HG03175 (cell line): ENCODE measurements at regions not wholly inside any gene's neighbourhood (a gene's known extent, or its start where the extent isn't known, plus 50 kb on each side); places are given as distances from the start of the nearest gene placed in this dataset.

Experiments
- ATAC-seq: cut with Tn5 transposase; IDR thresholded peaks from one replicate; pipeline ENCODE4 v1.9.1; 2021; ENCODE audit warnings: mild to moderate bottlenecking, moderate library complexity; ENCODE audit not compliant: unreplicated experiment

DNA sequence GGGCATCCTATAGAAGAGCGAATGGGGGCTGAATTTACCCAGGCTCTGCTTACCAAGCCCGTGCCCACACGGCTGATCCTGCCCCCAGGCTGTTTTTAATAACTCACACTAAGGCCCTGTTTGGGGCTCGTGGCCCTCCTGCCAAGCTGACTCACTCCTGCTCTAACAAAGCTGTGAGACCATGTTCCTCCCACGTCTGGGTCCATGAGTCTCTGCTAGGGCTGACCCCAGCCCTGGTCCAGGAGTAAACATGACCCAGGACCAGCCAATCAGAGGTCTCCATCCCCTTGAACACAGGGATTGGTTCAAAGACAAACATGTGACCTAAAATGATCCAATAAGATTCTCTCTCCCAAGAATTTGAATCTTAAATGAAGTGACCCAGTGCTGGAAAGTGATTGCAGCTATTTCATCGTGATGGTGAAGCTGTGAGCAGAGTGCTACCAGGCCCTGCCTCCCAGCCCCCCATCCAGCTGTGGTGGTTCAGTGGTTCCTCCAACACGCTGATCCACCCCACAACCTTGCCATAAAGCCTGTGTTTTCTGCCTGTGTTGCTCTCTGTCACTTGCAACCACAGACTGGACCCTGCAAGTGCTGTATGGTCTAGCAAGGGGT is 57.2 kb downstream of the C16orf82 start:
- no peak for ATAC-seq

DNA sequence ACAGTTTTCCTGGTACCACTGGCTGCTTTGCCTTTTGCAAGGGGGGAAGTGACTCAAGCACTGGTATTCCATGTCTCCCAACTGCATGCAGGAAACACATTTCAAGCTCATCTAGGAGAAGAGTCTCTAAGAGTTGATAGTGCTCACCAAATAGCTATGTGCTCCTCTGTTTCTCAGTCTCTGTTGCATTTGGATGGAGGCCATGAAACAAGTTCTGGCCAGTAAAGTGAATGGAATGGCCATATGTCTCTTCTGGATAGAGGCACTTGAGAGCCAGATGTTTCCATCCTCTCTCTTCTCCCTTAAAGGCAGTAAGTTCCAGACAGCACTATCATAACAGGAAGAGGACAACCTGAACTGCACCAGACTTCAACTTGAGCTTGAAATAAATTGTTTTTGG is 60.6 kb downstream of the C16orf82 start:
- no peak for ATAC-seq

DNA sequence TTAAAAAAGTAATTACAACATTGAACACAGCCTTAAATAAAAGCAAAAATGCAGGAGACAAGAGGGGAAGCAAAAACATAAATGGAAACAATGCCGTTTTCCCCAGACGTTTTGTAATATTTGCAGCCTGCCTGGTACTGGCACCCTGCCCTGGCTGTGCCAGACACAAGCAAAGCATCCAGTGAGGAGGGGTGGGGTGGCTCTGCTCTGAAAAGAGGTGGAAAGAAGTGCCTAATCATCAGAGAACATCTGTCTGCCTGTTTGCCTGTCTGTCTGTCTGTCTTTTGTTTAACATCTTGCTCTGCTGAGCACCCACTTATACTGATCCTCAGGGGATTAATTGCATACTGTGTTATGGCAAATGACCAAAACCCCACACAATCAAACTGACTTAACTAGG is 62.7 kb downstream of the C16orf82 start:
- ATAC-seq: no peak

DNA sequence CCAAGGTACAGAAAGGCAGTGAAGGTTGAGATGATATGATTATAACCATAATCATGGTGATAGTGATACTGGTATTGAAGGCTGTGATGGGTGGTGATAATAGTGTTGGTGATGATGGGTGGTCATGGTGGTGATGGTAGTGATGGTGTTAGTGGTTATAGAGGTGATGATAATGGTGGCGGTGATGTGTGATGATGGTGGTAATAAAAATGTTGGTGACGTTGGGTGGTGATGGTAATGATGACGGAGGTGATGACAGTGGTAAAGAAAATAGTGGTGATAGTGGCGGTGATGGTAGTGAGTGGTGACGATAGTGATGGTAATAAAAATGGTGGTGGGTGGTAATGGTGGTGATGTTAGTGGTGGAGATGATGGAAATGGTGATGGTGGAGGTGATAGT is 65.1 kb upstream of the KDM8 start:
- no peak for ATAC-seq

DNA sequence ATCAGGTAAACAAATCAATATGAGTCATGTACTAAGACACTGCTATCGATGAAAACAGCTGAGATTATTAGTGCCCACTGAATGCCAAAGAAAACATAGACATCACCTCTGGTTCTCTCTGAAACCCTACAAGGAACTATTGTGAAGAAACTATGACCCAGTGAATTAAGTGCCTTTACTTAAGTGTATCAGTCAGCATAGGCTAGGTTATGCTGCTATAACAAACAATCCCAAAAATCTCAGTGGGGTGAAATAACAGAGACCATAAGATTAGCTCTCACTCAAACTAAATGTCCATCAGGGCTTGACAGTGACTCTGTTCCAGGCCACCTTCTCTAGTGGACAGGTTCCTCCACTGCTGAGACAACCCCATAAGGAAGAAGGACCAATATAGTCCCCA is 57.7 kb upstream of the KDM8 start:
- no peak for ATAC-seq

DNA sequence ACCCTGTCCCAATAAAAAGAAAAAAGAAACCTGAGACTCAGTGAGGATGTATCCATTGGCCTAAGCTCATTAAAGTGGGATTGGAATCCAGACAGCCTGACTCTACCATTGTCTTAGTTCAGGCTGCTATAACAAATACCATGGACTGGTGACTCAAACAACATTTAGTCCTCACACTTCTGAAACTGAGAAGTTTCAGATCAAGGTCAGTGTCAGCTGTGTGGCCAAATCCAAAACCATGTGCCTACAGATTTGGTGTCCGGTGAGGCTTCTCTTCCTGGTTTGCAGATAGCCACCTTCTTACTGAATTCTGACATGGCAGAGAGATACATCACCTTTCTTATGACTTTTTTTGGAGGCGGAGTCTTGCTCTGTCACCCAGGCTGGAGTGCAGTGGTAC is 53.3 kb upstream of the KDM8 start:
- peak; percentile 86 for ATAC-seq

DNA sequence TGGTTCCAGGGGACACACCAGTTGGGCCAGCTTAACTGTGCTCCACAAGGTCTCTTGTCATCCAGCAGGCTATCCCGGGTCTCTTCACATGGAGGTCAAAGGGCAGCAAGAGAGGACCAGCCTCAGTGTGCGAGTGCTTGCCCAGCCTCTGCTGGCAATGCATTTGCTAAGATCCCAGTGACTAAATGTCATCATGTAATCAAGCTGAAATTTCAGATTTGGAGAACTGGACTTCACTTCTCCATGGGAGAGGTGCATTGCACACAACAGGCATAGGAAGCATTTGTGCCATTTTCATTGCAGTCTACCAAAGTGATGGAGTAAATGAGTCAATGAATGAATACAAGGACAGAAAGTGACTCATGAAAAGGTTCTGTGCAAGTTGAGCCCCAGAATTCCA is 51.2 kb upstream of the KDM8 start:
- ATAC-seq: no peak

DNA sequence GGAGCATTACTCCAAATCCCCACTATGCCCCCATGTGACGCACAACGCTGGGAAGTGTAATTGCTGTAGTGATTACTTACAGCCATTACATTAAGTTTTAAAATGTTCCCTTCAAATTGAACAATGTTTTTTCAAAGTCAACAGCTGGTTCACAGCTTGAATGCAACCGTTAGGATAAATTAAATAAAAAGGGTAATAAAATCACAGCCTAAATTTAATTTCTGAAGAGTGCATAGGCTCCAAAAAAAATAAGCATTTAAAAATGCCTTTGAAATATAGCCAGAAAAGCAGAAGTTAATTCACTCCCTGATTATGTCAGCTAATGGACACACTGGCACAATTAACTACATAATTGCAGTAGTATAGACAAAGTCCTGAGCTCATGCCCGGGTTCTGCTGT is 50.5 kb upstream of the KDM8 start:
- ATAC-seq: no peak
